Stimulated activated CD4-positive, alpha-beta T cell treated with anti-CD3 and anti-CD28 coated beads, TNF-alpha, amount 100 ng/mL, for 48 hours (primary cell): ENCODE measurements at regions not wholly inside any gene's neighbourhood (a gene's known extent, or its start where the extent isn't known, plus 50 kb on each side); places are given as distances from the start of the nearest gene placed in this dataset.

Experiments
- DNase-seq, 3 donors: peaks; one replicate each; pipeline ENCODE4 v3.0.0-alpha.2; 2020; ENCODE audit warnings: low read depth in 3 of 3

- no peak for DNase-seq
Observed at GRCh38 chr13:34241332-34241731, 423.4 kb downstream of the RFC3 start.

GRCh38 chr13:34243403-34243802 is 425.5 kb downstream of the RFC3 start:
- no peak for DNase-seq

GRCh38 chr13:34246511-34246910 is 428.6 kb downstream of the RFC3 start:
- DNase-seq = no peak

GRCh38 chr13:34247596-34247995 is 429.6 kb downstream of the RFC3 start:
- DNase-seq = no peak

- DNase-seq = no peak
Observed at GRCh38 chr13:34249546-34250039, 431.6 kb downstream of the RFC3 start.

GRCh38 chr13:34250151-34250670 is 432.3 kb downstream of the RFC3 start:
- DNase-seq = no peak

GRCh38 chr13:34254366-34254765 is 436.4 kb downstream of the RFC3 start:
- DNase-seq = no peak

GRCh38 chr13:34255711-34256110 is 437.8 kb downstream of the RFC3 start:
- no peak for DNase-seq

GRCh38 chr13:34256236-34256635 is 438.3 kb downstream of the RFC3 start:
- DNase-seq = no peak

- DNase-seq = no peak
Observed at GRCh38 chr13:34257966-34258365, 440.0 kb downstream of the RFC3 start.

GRCh38 chr13:34258646-34259386 is 440.9 kb downstream of the RFC3 start:
- no peak for DNase-seq

- no peak for DNase-seq
Observed at GRCh38 chr13:34263681-34264080, 445.7 kb downstream of the RFC3 start.

- no peak for DNase-seq
Observed at GRCh38 chr13:34265046-34265679, 447.2 kb downstream of the RFC3 start.

GRCh38 chr13:34276764-34277163 is 458.8 kb downstream of the RFC3 start:
- no peak for DNase-seq

- DNase-seq = no peak
Observed at GRCh38 chr13:34277936-34278335, 460.0 kb downstream of the RFC3 start.

- DNase-seq = no peak
Observed at GRCh38 chr13:34278780-34279179, 460.8 kb downstream of the RFC3 start.

GRCh38 chr13:34290661-34291060 is 472.7 kb downstream of the RFC3 start:
- no peak for DNase-seq

- DNase-seq = no peak
Observed at GRCh38 chr13:34294483-34295129, 476.7 kb downstream of the RFC3 start.

- DNase-seq = no peak
Observed at GRCh38 chr13:34300559-34300958, 482.6 kb downstream of the RFC3 start.

GRCh38 chr13:34302596-34302995 is 484.6 kb downstream of the RFC3 start:
- no peak for DNase-seq

- DNase-seq = no peak
Observed at GRCh38 chr13:34303346-34303745, 485.4 kb downstream of the RFC3 start.

- DNase-seq = no peak
Observed at GRCh38 chr13:34307607-34308006, 489.7 kb downstream of the RFC3 start.

GRCh38 chr13:34308725-34309124 is 490.8 kb downstream of the RFC3 start:
- no peak for DNase-seq
